SU-DHL-6 (cell line): ENCODE measurements at regions not wholly inside any gene's neighbourhood (a gene's known extent, or its start where the extent isn't known, plus 50 kb on each side); places are given as distances from the start of the nearest gene placed in this dataset.
"Not testable (repeated sequence)": the region's sequence is repeated elsewhere in the genome, so short reads cannot be mapped to it uniquely, and the experiment has no call there.

Experiments
- H2AFZ ChIP-seq: fragments of 200-600 bp; sonication (generic); 2 replicates; pipeline ENCODE4 v1.6.1; 2014; ENCODE audit warnings: low read depth, mild to moderate bottlenecking, moderate library complexity, mixed read lengths, antibody characterized with exemption, low read length; ENCODE audit not compliant: severe bottlenecking
- H3F3A ChIP-seq: fragments of 200-600 bp; shearing (Covaris generic); 2 replicates; pipeline ENCODE4 v1.6.0; 2016; ENCODE audit warnings: antibody characterized with exemption, mild to moderate bottlenecking; ENCODE audit not compliant: insufficient read depth
- H3K27ac ChIP-seq: fragments of 200-600 bp; sonication (generic); 2 replicates; pipeline ENCODE4 v1.5.1; 2016; ENCODE audit warnings: low read depth, mild to moderate bottlenecking, low read length, moderate library complexity, mixed read lengths
- H3K27me3 ChIP-seq: fragments of 200-600 bp; sonication (generic), shearing (Covaris generic); 2 replicates; pipeline ENCODE4 v1.6.0; 2014; ENCODE audit warnings: mild to moderate bottlenecking, low read length
- H3K36me3 ChIP-seq: fragments of 200-600 bp; sonication (generic); 2 replicates; pipeline ENCODE4 v1.6.1; 2014; ENCODE audit warnings: mild to moderate bottlenecking, low read length, mixed read lengths
- H3K4me2 ChIP-seq: fragments of 300-600, 200-600 bp; shearing (Covaris generic), sonication (generic); 2 replicates; pipeline ENCODE4 v1.6.0; 2014; ENCODE audit warnings: low read length, low read depth, mild to moderate bottlenecking; ENCODE audit not compliant: poor library complexity, severe bottlenecking
- H3K4me3 ChIP-seq: fragments of 200-600 bp; sonication (generic); 2 replicates; pipeline ENCODE4 v1.5.1; 2014; ENCODE audit warnings: antibody characterized with exemption, low read length, mild to moderate bottlenecking, mixed read lengths; ENCODE audit not compliant: insufficient read depth, poor library complexity, severe bottlenecking
- H3K79me2 ChIP-seq: fragments of 200-600 bp; sonication (generic); 2 replicates; pipeline ENCODE4 v1.6.1; 2014; ENCODE audit warnings: mild to moderate bottlenecking, low read length, moderate library complexity; ENCODE audit not compliant: insufficient read depth
- H3K9ac ChIP-seq: fragments of 200-600 bp; sonication (generic); 2 replicates; pipeline ENCODE4 v1.7.0; 2014; ENCODE audit warnings: mild to moderate bottlenecking, low read length
- H3K9me2 ChIP-seq: fragments of 200-600 bp; sonication (generic); replicated peaks from 2 replicates; pipeline ENCODE4 v1.6.1; 2014; ENCODE audit warnings: low read length; ENCODE audit not compliant: insufficient read depth
- H3K9me3 ChIP-seq: fragments of 200-600 bp; sonication (generic); 2 replicates; pipeline ENCODE4 v1.6.1; 2014; ENCODE audit warnings: low read length, mixed read lengths; ENCODE audit not compliant: insufficient read depth
- H4K20me1 ChIP-seq: fragments of 200-600 bp; sonication (generic); 2 replicates; pipeline ENCODE4 v1.6.1; 2014; ENCODE audit warnings: low read depth, mild to moderate bottlenecking, antibody characterized with exemption, low read length, moderate library complexity, mixed read lengths
- CTCF ChIP-seq: fragments of 200-600 bp; sonication (generic); IDR thresholded peaks from one replicate; pipeline ENCODE4 v1.5.1; 2017; ENCODE audit warnings: antibody characterized with exemption, mild to moderate bottlenecking, low read length, moderate library complexity; ENCODE audit not compliant: insufficient read depth, poor library complexity, severe bottlenecking
- EZH2phosphoT487 ChIP-seq: fragments of 200-600 bp; sonication (generic), shearing (Covaris generic); conservative IDR thresholded peaks from 2 replicates; pipeline ENCODE4 v1.6.1; 2018; ENCODE audit warnings: mild to moderate bottlenecking, antibody characterized with exemption, low read length, moderate library complexity, mixed read lengths

- no peaks in the 10 kb centered on the region for H4K20me1 ChIP-seq
- no peak for TF ChIP-seq EZH2phosphoT487
- TF ChIP-seq CTCF = no peak
- no peaks in the 10 kb centered on the region for H3F3A ChIP-seq
Observed at GRCh38 chr11:116683982-116684381, 88.8 kb downstream of the BUD13 start.

GRCh38 chr11:116680349-116681125, 92.2 kb downstream of the BUD13 start:
- Histone ChIP-seq H2AFZ (no peak overlapping the region), H3K9ac (no peak overlapping the region)

More at GRCh38 chr11:116683982-116684381, 88.8 kb downstream of the BUD13 start:
- Histone ChIP-seq H3K27ac (no peak overlapping the region), H3K27me3 (peaks cover 4% of the 10 kb centered on the region; the same call in 1 of the 2 replicates), H3K9ac (no peak overlapping the region), H3K9me3 (no peaks in the 10 kb centered on the region), H3K4me2 (no peak overlapping the region), H3K79me2 (no peaks in the 10 kb centered on the region), H3K9me2 (no peaks in the 10 kb centered on the region), H3K4me3 (no peak overlapping the region), H2AFZ (no peak overlapping the region), H3K36me3 (no peaks in the 10 kb centered on the region)

GRCh38 chr11:116678887-116679286, 93.9 kb downstream of the BUD13 start:
- no peaks in the 10 kb centered on the region for H3K36me3 ChIP-seq

More at GRCh38 chr11:116680349-116681125, 92.2 kb downstream of the BUD13 start:
- Histone ChIP-seq H3K27ac (no peak overlapping the region), H3F3A (no peaks in the 10 kb centered on the region), H3K79me2 (no peaks in the 10 kb centered on the region), H3K9me2 (no peaks in the 10 kb centered on the region), H3K4me2 (no peak overlapping the region), H3K9me3 (no peaks in the 10 kb centered on the region), H3K4me3 (no peak overlapping the region), H3K27me3 (peaks cover 4% of the 10 kb centered on the region; the same call in 1 of the 2 replicates), H3K36me3 (no peaks in the 10 kb centered on the region), H4K20me1 (no peaks in the 10 kb centered on the region)
- TF ChIP-seq EZH2phosphoT487 = no peak
- no peak for TF ChIP-seq CTCF

GRCh38 chr11:116667318-116667717, 105.5 kb downstream of the BUD13 start:
- H3K9me3 ChIP-seq, H3K27ac ChIP-seq, H4K20me1 ChIP-seq, H3K36me3 ChIP-seq, H3K4me3 ChIP-seq, H3K9me2 ChIP-seq, H2AFZ ChIP-seq, H3K4me2 ChIP-seq, H3K27me3 ChIP-seq, H3F3A ChIP-seq, H3K9ac ChIP-seq, H3K79me2 ChIP-seq: not testable (repeated sequence)

More at GRCh38 chr11:116678887-116679286, 93.9 kb downstream of the BUD13 start:
- Histone ChIP-seq H3K27ac (no peak overlapping the region), H3K9ac (no peak overlapping the region), H3K4me2 (no peak overlapping the region), H2AFZ (no peak overlapping the region), H3K4me3 (no peak overlapping the region), H3K27me3 (peaks cover 4% of the 10 kb centered on the region; the same call in 1 of the 2 replicates), H4K20me1 (no peaks in the 10 kb centered on the region), H3F3A (no peaks in the 10 kb centered on the region), H3K79me2 (no peaks in the 10 kb centered on the region), H3K9me2 (no peaks in the 10 kb centered on the region), H3K9me3 (no peaks in the 10 kb centered on the region)
- TF ChIP-seq EZH2phosphoT487 = no peak
- no peak for TF ChIP-seq CTCF

- not testable (repeated sequence) for H4K20me1 ChIP-seq, H3K27ac ChIP-seq, H3K79me2 ChIP-seq, H3K9me2 ChIP-seq, H3K4me2 ChIP-seq, H3K27me3 ChIP-seq, H3K36me3 ChIP-seq, H3F3A ChIP-seq, H2AFZ ChIP-seq, H3K9ac ChIP-seq, H3K9me3 ChIP-seq, H3K4me3 ChIP-seq
Observed at GRCh38 chr11:116666673-116667249, 106.0 kb downstream of the BUD13 start.
